Keratinocyte (primary cell): ENCODE measurements at regions not wholly inside any gene's neighbourhood (a gene's known extent, or its start where the extent isn't known, plus 50 kb on each side); places are given as distances from the start of the nearest gene placed in this dataset.

Source experiments
- DNase-seq: peaks from one replicate; pipeline ENCODE4 v3.0.0-alpha.2; 2011; ENCODE audit warnings: low read depth, missing footprints, low spot score
- FAIRE-seq: peaks from 2 replicates; lab custom pipeline; 2011; peaks lifted over from hg19 to GRCh38; lab: Jason Lieb, UNC
- H2AFZ ChIP-seq: 2 replicates; pipeline ENCODE4 v1.6.0; 2012; ENCODE audit warnings: low read length, control low read depth, inconsistent platforms; ENCODE audit not compliant: control insufficient read depth
- H3K27ac ChIP-seq: 2 replicates; pipeline ENCODE4 v1.5.1; 2011; ENCODE audit warnings: low read length; ENCODE audit not compliant: control insufficient read depth, insufficient read depth
- H3K27me3 ChIP-seq: 3 replicates; pipeline ENCODE4 v1.6.0; 2011; ENCODE audit warnings: low read length; ENCODE audit not compliant: control insufficient read depth, insufficient read depth; ENCODE audit errors: extremely low read depth
- H3K36me3 ChIP-seq, 2 experiments: 2 replicates in 1 of 2; 3 replicates in 1 of 2; pipeline ENCODE4 v1.5.1; 2011; ENCODE audit warnings: low read length in 2 of 2, mild to moderate bottlenecking in 1 of 2; ENCODE audit not compliant: control insufficient read depth in 2 of 2, insufficient read depth in 2 of 2; ENCODE audit errors: extremely low read depth in 1 of 2
- H3K4me1 ChIP-seq: 3 replicates; pipeline ENCODE4 v1.5.1; 2011; ENCODE audit warnings: low read length; ENCODE audit not compliant: control insufficient read depth, insufficient read depth; ENCODE audit errors: extremely low read depth
- H3K4me2 ChIP-seq: 3 replicates; pipeline ENCODE4 v1.6.0; 2011; ENCODE audit warnings: low read depth, low read length; ENCODE audit not compliant: control insufficient read depth, insufficient read depth; ENCODE audit errors: extremely low read depth
- H3K4me3 ChIP-seq, 3 experiments: fragments of 200-600 bp in 1 of 3; sonication (generic) in 1 of 3; 2 replicates in 2 of 3; 3 replicates in 1 of 3; pipeline ENCODE4 v1.5.1; 2011 to 2016; ENCODE audit warnings: low read length in 3 of 3, mild to moderate bottlenecking in 3 of 3, control low read depth in 2 of 3, inconsistent platforms in 1 of 3, low read depth in 1 of 3, mixed read lengths in 1 of 3, mixed run types in 1 of 3, moderate library complexity in 1 of 3; ENCODE audit not compliant: control insufficient read depth in 2 of 3, insufficient read depth in 2 of 3; ENCODE audit errors: extremely low read depth in 1 of 3
- H3K79me2 ChIP-seq: 2 replicates; pipeline ENCODE4 v1.6.0; 2012; ENCODE audit warnings: low read length; ENCODE audit not compliant: control insufficient read depth, insufficient read depth
- H3K9ac ChIP-seq: 3 replicates; pipeline ENCODE4 v1.6.0; 2011; ENCODE audit warnings: low read length; ENCODE audit not compliant: control insufficient read depth, insufficient read depth; ENCODE audit errors: extremely low read depth
- H3K9me1 ChIP-seq: 3 replicates; pipeline ENCODE4 v1.6.0; 2011; ENCODE audit warnings: low read length; ENCODE audit not compliant: control insufficient read depth, insufficient read depth; ENCODE audit errors: extremely low read depth
- H3K9me3 ChIP-seq: 2 replicates; pipeline ENCODE4 v1.5.1; 2012; ENCODE audit warnings: low read depth, low read length; ENCODE audit not compliant: control insufficient read depth
- H4K20me1 ChIP-seq: 3 replicates; pipeline ENCODE4 v1.6.0; 2011; ENCODE audit warnings: low read length; ENCODE audit not compliant: control insufficient read depth, insufficient read depth; ENCODE audit errors: extremely low read depth
- EZH2 ChIP-seq: IDR thresholded peaks from one replicate; pipeline ENCODE4 v1.6.1; 2012; ENCODE audit warnings: inconsistent platforms, mild to moderate bottlenecking, low read length, moderate library complexity
- dilution Hi-C: fragments of 300-500 bp; cut with MboI; formaldehyde crosslinking; loops from one replicate; pipeline ENCODE4 v1.7.0; 2020; ENCODE audit warnings: low sequenced_read_pairs; ENCODE audit not compliant: extremely low pct_ligation_motif_present
- TF ChIP-seq, protein P1 (sequence below), 3 experiments: IDR thresholded peaks in 1 of 3; conservative IDR thresholded peaks in 1 of 3; optimal IDR thresholded peaks in 1 of 3; 2 replicates in 2 of 3; 3 replicates in 1 of 3; pipeline versions ENCODE3 to v1.5.1; 2011; ENCODE audit warnings: low read length in 3 of 3, mild to moderate bottlenecking in 3 of 3, moderate library complexity in 2 of 3, control low read depth in 1 of 3, inconsistent platforms in 1 of 3; ENCODE audit not compliant: insufficient read depth in 2 of 3; ENCODE audit errors: extremely low read depth in 1 of 3

DNA sequence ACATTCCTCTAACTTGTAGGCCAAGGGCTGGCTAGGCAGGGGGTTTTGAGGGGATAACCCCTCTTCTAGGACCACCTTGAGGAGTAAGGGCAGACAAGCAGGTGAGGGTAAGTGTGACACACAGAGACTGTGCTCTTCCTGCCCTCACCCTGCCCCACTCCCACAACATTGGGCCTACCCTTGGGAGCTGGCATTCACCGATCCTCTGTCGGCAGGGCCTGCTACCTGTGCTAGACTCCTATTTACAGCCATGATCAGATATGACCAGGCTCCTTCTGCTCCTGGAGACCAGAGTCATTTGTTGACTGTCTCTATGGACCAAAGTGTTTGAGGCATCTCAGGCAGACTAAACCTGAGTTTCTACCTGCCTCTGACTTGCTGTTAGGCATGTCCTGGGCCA is 68.3 kb downstream of the SYF2 start:
- peaks cover 5% of the 10 kb centered on the region for H3K4me1 ChIP-seq
- no peak overlapping the region for H3K27ac ChIP-seq
- no peaks in the 10 kb centered on the region for H3K9me1 ChIP-seq
- no peaks in the 10 kb centered on the region for H3K79me2 ChIP-seq
- H3K9me3 ChIP-seq, result no peaks in the 10 kb centered on the region
- H2AFZ ChIP-seq, result no peak overlapping the region
- no peak for FAIRE-seq
- peaks cover 4% of the 10 kb centered on the region for H3K27me3 ChIP-seq
- H3K4me2 ChIP-seq, result no peak overlapping the region
- no peak for TF ChIP-seq EZH2
- TF ChIP-seq, protein P1, sequence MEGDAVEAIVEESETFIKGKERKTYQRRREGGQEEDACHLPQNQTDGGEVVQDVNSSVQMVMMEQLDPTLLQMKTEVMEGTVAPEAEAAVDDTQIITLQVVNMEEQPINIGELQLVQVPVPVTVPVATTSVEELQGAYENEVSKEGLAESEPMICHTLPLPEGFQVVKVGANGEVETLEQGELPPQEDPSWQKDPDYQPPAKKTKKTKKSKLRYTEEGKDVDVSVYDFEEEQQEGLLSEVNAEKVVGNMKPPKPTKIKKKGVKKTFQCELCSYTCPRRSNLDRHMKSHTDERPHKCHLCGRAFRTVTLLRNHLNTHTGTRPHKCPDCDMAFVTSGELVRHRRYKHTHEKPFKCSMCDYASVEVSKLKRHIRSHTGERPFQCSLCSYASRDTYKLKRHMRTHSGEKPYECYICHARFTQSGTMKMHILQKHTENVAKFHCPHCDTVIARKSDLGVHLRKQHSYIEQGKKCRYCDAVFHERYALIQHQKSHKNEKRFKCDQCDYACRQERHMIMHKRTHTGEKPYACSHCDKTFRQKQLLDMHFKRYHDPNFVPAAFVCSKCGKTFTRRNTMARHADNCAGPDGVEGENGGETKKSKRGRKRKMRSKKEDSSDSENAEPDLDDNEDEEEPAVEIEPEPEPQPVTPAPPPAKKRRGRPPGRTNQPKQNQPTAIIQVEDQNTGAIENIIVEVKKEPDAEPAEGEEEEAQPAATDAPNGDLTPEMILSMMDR (optimal IDR thresholded peaks at IDR 0.05 in 1 of 3, IDR thresholded peaks at IDR 0.05 in 1 of 3, conservative IDR thresholded peaks at IDR 0.05 in 1 of 3; ENCODE audit: extremely low read depth in 1 of 3, insufficient read depth in 2 of 3, low read length in 3 of 3), result no peak
- no peaks in the 10 kb centered on the region for H4K20me1 ChIP-seq
- H3K4me3 ChIP-seq, result no peak overlapping the region
- no peak overlapping the region for H3K9ac ChIP-seq
- H3K36me3 ChIP-seq, result no peaks in the 10 kb centered on the region
- DNase-seq, result no peak
- dilution Hi-C loops, result no loop called here

DNA sequence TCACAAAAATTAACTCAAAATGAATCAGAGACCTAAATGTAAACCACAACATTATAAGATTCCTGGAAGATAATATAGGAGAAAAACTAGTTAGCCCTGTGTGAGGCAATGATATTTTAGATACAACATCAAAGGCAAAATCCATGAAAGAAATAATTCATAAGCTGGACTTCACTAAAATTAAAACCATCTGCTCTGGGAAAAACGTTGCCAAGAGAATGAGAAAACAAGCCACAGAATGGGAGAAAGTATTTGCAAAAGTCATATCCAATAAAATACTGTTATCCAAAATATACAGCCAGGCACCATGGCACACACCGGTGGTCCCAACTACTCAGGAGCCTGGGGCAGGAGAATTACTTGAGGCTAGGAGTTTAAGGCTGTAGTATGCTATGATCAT is 70.3 kb downstream of the SYF2 start:
- Histone ChIP-seq H3K9me3 (no peaks in the 10 kb centered on the region), H3K27ac (no peak overlapping the region), H3K79me2 (no peaks in the 10 kb centered on the region), H4K20me1 (no peaks in the 10 kb centered on the region), H2AFZ (no peak overlapping the region), H3K9ac (no peak overlapping the region), H3K4me3 (no peak overlapping the region), H3K36me3 (no peaks in the 10 kb centered on the region), H3K27me3 (peaks cover 4% of the 10 kb centered on the region), H3K4me2 (no peak overlapping the region), H3K4me1 (peaks cover under 1% of the 10 kb centered on the region), H3K9me1 (no peaks in the 10 kb centered on the region)
- FAIRE-seq (no peak), DNase-seq (no peak)
- dilution Hi-C loops, result no loop called here
- TF ChIP-seq, protein P1 (optimal IDR thresholded peaks at IDR 0.05 in 1 of 3, IDR thresholded peaks at IDR 0.05 in 1 of 3, conservative IDR thresholded peaks at IDR 0.05 in 1 of 3; ENCODE audit: extremely low read depth in 1 of 3, insufficient read depth in 2 of 3, low read length in 3 of 3), result no peak
- no peak for TF ChIP-seq EZH2
